Left ventricle myocardium inferior (tissue), 1 donor: ENCODE measurements at regions not wholly inside any gene's neighbourhood (a gene's known extent, or its start where the extent isn't known, plus 50 kb on each side); places are given as distances from the start of the nearest gene placed in this dataset.

Experiments
- DNase-seq: peaks from one replicate; pipeline ENCODE4 v3.0.0-alpha.2; 2020
- H3K27ac ChIP-seq: fragments of 200-600 bp; replicated peaks from 2 replicates; pipeline ENCODE4 v1.8.0; 2021
- H3K27me3 ChIP-seq: fragments of 200-600 bp; 2 replicates; pipeline ENCODE4 v1.8.0; 2021; ENCODE audit warnings: low read depth
- H3K36me3 ChIP-seq: fragments of 200-600 bp; 2 replicates; pipeline ENCODE4 v1.8.0; 2021
- H3K4me1 ChIP-seq: fragments of 200-600 bp; 2 replicates; pipeline ENCODE4 v1.8.0; 2021
- H3K4me3 ChIP-seq: fragments of 200-600 bp; 2 replicates; pipeline ENCODE4 v1.8.0; 2021; ENCODE audit warnings: mild to moderate bottlenecking, moderate library complexity
- H3K9me3 ChIP-seq: fragments of 200-600 bp; replicated peaks from 2 replicates; pipeline ENCODE4 v1.8.0; 2021
- CTCF ChIP-seq: fragments of 200-600 bp; IDR thresholded peaks from 2 replicates; pipeline ENCODE4 v1.8.0; 2021; ENCODE audit warnings: antibody characterized with exemption, mild to moderate bottlenecking, borderline replicate concordance
- intact Hi-C: fragments of 100-400 bp; cut with micrococcal nuclease; formaldehyde crosslinking; loops from one replicate; pipeline ENCODE4 v1.11.0; 2022
- donor health status: DM: no; HTN: yes; CAD: no; lungs with severe emphysema.

GRCh38 chr12:75699728-75700496, 188.5 kb upstream of the KRR1 start:
- TF ChIP-seq CTCF: no peak
- Histone ChIP-seq H3K27ac (peak overlapping the region; percentile 7), H3K27me3 (no peaks in the 10 kb centered on the region), H3K4me1 (peaks cover 22% of the 10 kb centered on the region), H3K4me3 (no peak overlapping the region), H3K9me3 (no peaks in the 10 kb centered on the region), H3K36me3 (no peaks in the 10 kb centered on the region)
- intact Hi-C loops: no loop called here
- no peak for DNase-seq

GRCh38 chr12:75699251-75699650, 187.8 kb upstream of the KRR1 start:
- H3K9me3 ChIP-seq: no peaks in the 10 kb centered on the region
- no peaks in the 10 kb centered on the region for H3K36me3 ChIP-seq
- peaks cover 15% of the 10 kb centered on the region for H3K4me1 ChIP-seq
- no peak overlapping the region for H3K4me3 ChIP-seq
- intact Hi-C loops: no loop called here
- peak overlapping the region; percentile 7 for H3K27ac ChIP-seq
- TF ChIP-seq CTCF: no peak
- H3K27me3 ChIP-seq: no peaks in the 10 kb centered on the region
- DNase-seq: no peak

- Histone ChIP-seq H3K4me1 (peaks cover 11% of the 10 kb centered on the region), H3K4me3 (no peak overlapping the region), H3K27me3 (no peaks in the 10 kb centered on the region), H3K27ac (no peak overlapping the region), H3K36me3 (no peaks in the 10 kb centered on the region), H3K9me3 (no peaks in the 10 kb centered on the region)
- TF ChIP-seq CTCF: no peak
- intact Hi-C loops: no loop called here
- no peak for DNase-seq
These were observed 186.6 kb upstream of the KRR1 start for GRCh38 chr12:75698052-75698451.

- peaks cover 11% of the 10 kb centered on the region for H3K4me1 ChIP-seq
- H3K36me3 ChIP-seq: no peaks in the 10 kb centered on the region
- H3K9me3 ChIP-seq: no peaks in the 10 kb centered on the region
- TF ChIP-seq CTCF: no peak
- intact Hi-C loops: no loop called here
- DNase-seq: no peak
- H3K27me3 ChIP-seq: no peaks in the 10 kb centered on the region
- no peak overlapping the region for H3K4me3 ChIP-seq
- no peak overlapping the region for H3K27ac ChIP-seq
These were observed 184.5 kb upstream of the KRR1 start for GRCh38 chr12:75695926-75696325.

GRCh38 chr12:75694534-75695268, 183.3 kb upstream of the KRR1 start:
- no peak overlapping the region for H3K27ac ChIP-seq
- intact Hi-C loops: no loop called here
- peaks cover 4% of the 10 kb centered on the region for H3K4me1 ChIP-seq
- DNase-seq: no peak
- no peaks in the 10 kb centered on the region for H3K27me3 ChIP-seq
- no peaks in the 10 kb centered on the region for H3K36me3 ChIP-seq
- TF ChIP-seq CTCF: no peak
- H3K4me3 ChIP-seq: no peak overlapping the region
- H3K9me3 ChIP-seq: no peaks in the 10 kb centered on the region
